ENCODE measurements at regions not wholly inside any gene's neighbourhood (a gene's known extent, or its start where the extent isn't known, plus 50 kb on each side); places are given as distances from the start of the nearest gene placed in this dataset.
"Not testable (repeated sequence)": the region's sequence is repeated elsewhere in the genome, so short reads cannot be mapped to it uniquely, and the experiment has no call there.

DNA sequence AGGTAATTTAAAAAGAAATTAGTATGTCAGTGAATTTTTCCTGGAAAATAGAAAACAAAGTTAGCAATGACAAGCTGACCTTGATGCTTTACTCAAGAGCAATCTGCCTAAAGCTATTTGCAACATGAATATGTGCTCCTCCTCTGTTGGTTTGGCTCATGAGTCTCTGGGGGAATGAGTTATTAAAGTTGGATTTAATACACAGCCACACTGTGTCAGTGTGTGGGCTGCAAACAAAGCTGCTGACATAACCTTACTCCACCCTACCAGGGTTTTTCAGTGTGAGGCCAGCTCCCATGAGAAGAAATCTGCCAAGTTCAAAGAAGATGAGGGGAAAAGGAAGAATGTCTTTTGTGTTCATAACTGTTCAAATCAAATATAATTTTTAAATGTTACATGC lies 280.5 kb downstream of the TLL1 start:
- intact Hi-C loops (cut with DNase I, micrococcal nuclease): no loop called here
- ATAC-seq (no peak), DNase-seq (no peak)

DNA sequence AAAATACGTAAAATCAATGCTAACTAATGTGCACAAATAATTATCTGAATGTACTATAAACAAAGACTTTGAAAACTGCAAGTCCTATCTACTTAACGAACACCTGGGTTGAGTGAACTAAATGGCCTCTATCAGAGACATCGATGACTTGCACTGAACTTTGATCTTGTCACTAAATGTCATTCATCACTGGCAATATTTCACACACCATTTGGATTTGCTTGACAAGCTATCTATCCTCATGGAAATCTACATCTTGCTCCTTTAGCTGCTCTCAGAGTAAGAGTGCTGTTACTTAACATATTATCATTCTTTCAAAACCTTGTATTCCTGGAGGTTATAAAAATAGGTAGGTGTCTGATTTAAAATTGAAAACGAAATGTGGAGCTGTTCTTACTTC lies 289.3 kb downstream of the TLL1 start:
- intact Hi-C loops (cut with DNase I, micrococcal nuclease): no loop called here
- DNase-seq (no peak), ATAC-seq (no peak)

DNA sequence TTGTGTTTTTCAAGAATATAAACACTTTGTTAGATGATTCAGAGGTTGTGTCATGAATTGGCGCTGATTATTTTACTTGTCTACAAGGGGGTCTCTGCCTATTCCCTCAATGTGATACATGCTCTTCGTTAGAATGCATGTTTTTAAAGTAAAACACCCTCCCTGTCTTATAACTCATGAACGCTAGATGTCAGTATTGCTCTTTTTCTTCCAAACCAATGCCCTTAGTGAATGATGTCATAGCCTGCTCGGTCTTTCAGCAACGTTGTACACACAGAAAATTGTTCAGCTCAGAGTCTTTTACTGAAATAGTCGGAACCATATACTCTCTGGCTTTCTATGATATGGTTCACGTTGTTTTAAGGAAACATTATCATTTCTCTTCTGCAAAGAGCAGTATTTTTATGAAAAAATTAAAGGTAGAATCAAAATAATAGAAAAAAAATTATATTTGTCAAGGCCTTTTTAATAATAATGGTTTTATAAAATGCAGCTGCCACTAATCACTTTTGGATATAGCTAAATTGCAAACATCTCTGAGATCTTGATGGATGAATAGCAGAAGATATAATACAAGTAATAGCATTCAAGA lies 292.9 kb downstream of the TLL1 start:
- ATAC-seq (peak; percentile 75), DNase-seq (no peak)
- intact Hi-C loops (cut with DNase I, micrococcal nuclease): no loop called here

DNA sequence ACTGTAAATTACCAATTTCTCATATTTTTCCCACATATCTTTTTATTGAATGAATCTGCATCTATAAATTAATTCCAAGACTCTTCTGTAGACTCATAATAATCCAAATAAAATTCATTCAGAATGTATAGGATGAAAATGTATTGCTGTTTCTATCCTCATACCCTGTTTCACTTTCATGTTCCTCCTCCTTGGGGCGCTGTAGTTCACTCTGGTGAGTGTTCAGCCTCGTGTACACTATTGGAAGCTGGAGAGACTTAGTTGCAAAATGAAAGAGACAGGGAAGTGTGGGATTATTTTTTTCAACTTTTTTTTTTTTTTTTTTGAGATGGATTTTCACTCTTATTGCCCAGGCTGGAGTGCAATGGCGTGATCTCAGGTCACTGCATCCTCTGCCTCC lies 296.1 kb downstream of the TLL1 start:
- intact Hi-C loops (cut with DNase I, micrococcal nuclease): no loop called here
- ATAC-seq (no peak), DNase-seq (no peak)

DNA sequence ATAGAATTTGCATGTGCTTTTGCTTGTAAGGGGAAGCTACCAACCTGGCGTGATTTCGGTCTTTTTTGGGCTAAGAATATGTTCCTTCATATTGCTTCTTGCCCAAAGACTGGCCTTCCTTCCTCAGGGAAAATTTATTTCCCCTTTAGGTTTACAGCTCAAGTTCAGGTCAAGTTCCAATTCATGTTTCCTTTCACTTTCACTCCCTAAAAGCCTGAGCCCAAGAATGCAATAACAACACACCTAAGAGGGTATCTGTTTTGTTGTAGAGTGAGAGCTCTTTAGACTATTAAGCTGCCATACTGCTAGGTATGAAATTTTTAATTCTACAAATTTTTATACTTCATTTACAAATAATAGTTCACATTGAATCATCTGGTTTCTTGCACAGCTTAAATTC lies 299.6 kb downstream of the TLL1 start:
- intact Hi-C loops (cut with DNase I, micrococcal nuclease): no loop called here
- DNase-seq (no peak), ATAC-seq (peak; percentile 57)

DNA sequence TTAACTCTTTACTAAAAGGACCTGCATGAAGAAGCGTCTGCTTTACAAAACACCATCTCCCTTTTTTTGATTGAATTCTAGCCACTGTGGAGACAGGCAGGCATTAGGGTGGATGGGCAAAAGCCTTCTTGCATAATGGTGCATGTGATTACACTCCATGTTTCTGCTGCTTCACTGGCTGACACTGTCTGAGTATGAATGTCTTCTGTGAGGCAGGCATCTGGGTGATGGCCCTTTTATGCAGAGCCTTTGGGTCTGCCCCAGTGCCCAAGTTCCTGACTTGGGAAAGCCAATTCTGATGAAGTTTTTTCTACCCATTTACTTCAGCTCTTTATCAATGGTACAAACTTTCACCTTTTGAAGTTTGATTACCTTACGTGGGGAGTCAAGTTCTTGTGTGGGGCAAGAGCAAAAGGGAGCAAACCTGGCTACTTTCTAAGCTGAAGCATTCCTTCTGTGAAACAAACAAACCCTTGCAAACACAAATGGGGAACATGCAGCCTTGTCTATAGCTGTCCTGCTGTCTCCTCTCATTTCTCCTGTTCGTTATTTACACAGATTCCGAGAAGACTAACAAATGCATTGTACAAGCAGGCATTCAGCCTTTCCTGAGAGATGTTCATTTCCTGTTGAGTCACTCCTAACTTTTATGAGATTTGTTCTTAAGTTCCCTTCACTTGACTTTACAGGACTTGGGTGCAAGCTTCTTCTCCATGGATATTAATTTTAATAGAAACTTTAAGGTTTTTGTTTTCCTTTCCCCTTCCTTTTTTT lies 301.9 kb downstream of the TLL1 start:
- DNase-seq: no peak
- intact Hi-C loops (cut with DNase I, micrococcal nuclease): no loop called here
- ATAC-seq: no peak

DNA sequence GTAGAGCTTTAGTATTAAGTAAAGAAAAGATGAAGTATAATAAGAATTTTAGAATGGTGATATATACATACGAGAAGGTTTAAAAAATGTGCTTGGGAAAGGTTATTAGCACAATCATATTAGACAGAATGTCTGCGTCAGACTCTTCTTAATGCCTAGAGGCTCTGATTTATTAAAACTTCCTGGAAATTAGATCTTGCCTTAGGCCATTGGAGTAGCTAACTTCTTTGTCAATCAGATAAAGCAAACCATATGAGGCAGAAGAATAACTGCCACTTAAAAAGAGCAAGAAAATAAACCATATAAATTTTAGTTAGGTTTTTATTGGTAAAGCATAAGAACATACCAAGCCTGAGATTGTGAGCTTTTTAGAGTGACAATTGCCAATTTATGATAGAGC lies 309.1 kb downstream of the TLL1 start:
- ATAC-seq (no peak), DNase-seq (no peak)
- intact Hi-C loops (cut with DNase I, micrococcal nuclease): no loop called here

DNA sequence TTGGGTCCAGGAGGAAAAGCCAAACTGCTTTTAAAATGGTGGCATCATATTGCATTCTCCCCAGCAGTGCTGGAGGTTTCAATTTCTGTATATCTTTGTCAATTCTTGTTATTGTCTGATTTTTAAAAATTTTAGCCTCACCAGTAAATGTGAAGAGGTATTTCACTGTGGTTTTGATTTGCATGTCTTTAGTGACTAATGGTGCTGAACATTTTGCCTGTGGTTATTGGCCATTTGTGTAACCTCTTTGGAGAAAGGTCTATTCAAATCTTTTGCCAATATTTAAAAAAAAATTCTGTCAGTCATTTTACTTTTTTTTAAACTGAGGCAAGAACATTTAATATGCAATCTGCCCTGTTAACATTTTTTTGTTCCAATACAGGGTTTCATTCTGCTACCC lies 322.1 kb downstream of the TLL1 start:
- DNase-seq (no peak), ATAC-seq (no peak)
- intact Hi-C loops (cut with DNase I, micrococcal nuclease): no loop called here

DNA sequence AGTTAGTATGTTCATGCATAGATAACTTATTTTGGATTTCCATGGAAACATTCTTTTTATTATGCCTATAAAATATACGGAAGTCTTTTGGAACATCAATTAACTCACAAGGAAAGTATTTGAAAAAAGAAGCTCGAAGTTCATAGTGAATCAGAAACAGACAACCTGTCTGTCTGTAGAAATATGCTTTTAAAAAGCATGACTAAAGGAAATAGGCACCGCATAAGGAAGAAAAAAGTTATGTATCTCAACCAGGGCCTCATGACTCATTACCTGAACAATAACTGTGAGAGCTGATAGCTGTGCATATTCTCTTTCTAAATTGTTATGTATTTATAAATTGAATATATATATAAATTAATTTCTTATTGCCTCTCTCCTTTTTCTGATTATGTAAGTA lies 324.1 kb downstream of the TLL1 start:
- ATAC-seq (no peak), DNase-seq (no peak)
- intact Hi-C loops (cut with DNase I, micrococcal nuclease): no loop called here

DNA sequence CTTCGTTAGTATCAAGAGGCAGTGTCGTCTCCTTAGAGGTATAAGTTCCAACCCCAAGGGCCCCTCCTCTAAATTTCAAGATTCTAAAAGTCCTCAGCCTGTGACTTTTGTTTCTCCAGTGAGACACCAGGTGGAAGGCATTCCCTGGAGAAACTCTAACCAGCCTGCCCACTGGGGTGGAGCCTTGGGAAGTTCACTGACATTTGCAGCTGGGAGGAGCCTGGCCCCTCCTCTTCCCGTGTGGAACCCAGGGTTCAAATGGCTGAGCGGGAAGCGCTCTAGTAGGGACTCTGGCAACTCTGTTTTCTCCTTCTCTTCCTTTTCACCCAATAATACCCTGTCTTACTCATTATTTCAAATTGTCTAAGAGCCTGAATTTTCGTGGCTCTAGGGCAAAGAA lies 325.0 kb downstream of the TLL1 start:
- no peak for ATAC-seq
- intact Hi-C loops (cut with DNase I, micrococcal nuclease): no loop called here

DNA sequence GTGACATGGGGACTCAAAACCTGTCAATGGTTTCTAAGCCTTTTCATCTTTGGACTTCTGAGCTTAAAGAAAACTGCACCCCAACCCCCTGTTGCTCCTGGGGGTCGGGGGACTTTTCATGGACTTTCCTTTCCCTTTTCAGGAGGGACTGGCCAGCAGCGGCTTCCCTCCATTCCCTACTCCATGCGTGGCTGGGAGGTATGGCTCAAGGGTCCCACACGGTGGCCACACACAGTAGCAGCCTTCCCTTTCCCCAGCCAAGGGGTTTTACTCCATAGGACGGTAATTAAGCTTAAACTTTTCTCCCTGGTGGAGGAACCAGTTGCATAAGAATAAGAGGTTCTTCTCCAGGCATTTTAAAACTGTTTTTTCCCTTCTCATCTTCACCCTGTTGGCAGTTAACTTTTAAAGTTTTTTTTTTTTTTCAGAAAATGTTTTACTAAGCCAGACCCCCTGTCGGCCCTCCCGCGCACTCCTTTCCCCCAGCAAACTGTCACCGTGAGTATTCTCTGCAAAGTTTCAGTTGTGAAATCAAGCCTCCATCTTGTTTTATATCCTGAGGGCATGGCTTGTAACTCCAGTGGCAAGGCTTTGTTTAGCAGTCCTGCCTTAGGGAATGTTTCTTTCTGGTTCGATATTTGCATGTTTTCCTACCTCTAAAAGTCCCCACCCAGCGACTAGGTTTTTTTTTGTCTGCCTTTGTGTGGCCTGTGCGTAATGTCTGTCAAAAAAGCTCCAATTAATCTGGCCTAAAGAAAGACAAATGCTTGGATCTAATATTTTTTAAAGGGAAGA lies 325.7 kb downstream of the TLL1 start:
- DNase-seq (no peak), ATAC-seq (no peak)
- intact Hi-C loops (cut with DNase I, micrococcal nuclease): no loop called here

More for the DNA sequence above, 325.0 kb downstream of the TLL1 start:
- no peak for DNase-seq

DNA sequence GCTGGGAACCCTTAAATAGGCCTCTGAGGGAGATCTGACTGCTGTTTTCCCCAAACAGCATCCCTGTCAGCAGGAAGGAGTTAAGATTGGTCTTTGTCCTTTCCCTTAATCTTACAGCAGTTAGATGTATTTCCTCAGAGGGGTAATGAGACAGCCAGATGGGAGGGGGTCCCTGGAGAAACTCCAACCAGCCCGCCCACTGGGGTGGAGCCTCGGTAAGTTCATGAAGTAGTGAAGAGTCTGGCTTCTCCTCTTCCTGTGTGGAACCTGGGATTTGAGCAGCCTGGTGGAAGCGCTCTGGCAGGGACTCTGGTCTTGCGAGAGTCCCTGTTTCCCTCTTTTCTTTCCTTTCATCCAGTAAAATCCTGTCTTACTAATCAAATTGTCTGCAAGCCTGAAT lies 330.0 kb downstream of the TLL1 start:
- DNase-seq: no peak
- intact Hi-C loops (cut with DNase I, micrococcal nuclease): no loop called here
- no peak for ATAC-seq

DNA sequence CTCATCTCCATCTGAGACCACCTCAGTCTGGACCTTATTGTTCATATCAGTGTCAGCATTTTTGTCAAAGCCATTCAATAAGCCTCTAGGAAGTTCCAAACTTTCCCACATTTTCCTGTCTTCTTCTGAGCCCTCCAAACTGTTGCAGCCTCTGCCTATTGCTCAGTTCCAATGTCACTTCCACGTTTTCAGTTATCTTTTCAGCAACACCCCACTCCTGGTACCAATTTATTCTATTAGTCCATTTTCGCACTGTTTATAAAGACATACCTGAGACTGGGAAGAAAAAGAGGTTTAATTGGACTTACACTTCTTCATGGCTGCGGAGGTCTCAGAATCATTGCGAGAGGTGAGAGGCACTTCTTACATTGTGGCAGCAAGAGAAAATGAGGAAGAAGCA lies 339.3 kb downstream of the TLL1 start:
- intact Hi-C loops (cut with DNase I, micrococcal nuclease); DNase-seq; ATAC-seq: not testable (repeated sequence)

DNA sequence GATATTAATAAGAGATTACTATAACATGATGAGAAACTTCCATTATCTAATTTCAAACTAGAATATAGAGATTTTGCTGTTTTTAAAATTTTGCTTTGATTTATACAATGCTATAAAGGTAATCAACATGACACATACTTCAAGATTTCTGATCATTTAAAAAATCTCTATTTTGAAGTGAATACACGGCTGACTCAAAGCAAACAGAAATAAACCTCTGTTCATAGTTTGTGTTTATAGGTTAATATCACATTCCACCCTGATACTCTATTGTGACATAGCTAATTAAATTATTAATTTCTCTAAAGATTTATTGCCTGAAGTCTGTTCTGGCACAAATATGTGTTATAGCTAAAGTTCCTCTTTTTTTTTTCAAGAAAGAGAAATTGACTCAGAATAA lies 349.2 kb downstream of the TLL1 start:
- intact Hi-C loops (cut with DNase I, micrococcal nuclease): no loop called here
- no peak for ATAC-seq
- no peak for DNase-seq

DNA sequence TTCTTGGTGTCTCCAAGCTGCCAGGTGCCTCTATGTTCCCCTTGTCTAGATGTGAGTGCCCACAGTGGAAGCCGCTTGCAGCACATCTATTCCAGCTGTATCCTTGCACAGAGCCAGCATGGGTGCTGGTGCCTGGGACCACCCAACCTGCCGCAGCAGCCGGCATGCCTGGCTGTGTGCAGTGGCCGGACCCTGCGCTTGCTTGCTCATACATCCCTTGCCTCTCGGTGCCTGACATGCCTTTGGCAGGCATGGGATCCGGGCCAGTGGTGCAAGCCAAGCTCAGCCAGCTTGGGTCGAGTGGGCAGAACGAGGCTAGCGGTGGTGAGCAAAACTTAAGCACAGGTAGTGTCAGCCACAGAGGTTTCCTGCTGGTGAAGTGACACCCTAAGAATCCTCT lies 355.1 kb downstream of the TLL1 start:
- DNase-seq (no peak), ATAC-seq (no peak)
- intact Hi-C loops (cut with DNase I, micrococcal nuclease): no loop called here

DNA sequence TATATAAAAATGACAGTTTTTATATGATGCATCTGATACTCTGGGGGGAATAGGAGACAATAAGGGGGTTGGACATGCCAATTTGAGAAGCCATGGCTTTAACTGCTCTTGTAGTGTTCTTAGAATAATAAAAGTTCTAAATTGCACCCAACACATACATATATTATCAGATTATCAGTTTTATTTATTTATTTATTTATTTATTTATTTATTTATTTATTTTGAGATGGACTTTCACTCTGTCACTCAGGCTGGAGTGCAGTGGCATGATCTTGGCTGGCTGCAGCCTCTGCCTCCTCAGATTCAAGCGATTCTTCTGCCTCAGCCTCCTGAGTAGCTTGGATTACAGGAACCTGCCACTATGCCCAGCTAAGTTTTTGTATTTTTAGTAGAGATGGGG lies 356.8 kb downstream of the TLL1 start:
- intact Hi-C loops (cut with DNase I, micrococcal nuclease): no loop called here
- DNase-seq: no peak
- no peak for ATAC-seq

DNA sequence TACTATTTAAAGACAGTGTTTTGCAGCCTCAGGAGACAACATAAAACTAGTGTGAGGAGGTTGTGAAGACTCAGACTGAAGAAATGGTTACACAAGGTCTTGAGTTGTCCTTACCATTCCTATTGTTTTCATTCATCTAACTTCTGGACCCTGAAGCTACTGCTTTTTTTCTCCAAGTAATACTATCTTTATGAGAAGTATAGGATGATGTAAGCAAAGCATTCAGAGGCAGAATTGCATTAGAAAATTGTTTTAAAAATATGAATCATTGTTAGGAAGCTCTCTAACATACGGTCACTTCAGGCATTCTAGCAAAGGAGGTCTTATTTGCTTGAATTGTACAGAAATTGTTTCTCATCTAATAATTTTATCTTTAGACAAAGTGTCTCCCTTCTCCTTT lies 357.8 kb downstream of the TLL1 start:
- DNase-seq: no peak
- intact Hi-C loops (cut with DNase I, micrococcal nuclease): no loop called here
- no peak for ATAC-seq

DNA sequence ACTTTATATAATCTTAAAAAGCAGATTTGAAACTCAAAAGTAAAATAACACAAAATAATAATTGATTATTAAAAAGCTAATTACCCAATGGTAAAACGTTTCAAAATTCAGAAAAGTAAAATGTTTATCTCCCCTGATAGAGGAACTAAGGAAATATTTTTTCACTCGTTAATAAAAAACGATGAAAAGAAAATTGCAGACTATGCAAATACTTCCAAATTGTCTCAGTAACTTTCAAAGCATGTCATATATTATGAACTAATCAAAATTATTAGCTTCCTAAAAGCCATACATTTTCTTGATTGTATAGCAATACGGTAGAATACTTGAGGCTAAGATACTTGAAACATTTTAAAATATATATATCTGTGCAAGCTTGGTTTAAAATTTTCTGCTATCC lies 366.3 kb downstream of the TLL1 start:
- no peak for DNase-seq
- intact Hi-C loops (cut with DNase I, micrococcal nuclease): no loop called here
- ATAC-seq: no peak

DNA sequence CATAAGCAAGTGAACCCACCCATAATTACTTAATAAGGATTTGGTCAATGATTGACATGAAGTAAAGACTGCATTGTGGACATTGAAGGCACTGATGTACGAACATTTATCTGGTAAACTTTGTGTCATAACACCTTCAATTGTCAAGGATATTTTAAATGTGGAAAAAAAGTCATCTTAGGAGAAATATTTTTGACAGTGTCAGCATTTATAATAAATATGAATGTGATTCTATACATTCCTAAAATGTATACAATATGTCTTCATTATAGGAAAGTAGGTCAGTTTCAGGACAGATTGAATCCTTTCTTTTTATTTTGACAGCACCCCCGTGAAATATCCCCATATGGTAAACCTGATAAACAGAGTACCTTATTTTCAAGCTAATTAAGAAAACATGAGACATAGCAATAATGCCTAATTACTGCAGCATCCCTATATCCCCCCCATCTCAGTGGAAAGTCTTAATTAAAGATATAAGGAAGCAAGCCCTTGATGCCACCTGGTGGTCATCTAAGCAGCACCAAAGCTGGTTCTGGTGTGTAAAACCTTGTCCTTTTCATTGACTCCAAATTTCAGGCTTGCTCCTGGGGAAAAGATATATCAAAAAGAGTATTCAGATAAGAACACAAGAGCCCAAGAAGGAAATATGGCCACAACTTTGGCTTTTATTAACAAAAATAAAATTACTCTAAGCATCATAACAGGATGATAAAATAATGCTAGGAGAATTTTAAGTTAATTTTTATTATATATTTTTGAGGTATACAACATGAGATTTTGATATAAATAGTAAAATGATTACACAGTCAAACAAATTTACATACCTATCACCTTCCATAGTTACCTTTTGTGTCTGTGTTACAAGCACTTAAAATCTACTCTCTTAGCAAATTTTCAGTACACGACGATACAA lies 379.7 kb downstream of the TLL1 start:
- intact Hi-C loops (cut with DNase I, micrococcal nuclease): no loop called here
- ATAC-seq (no peak), DNase-seq (peak in 1 of 2 donors; percentile 9)
